Ovary (tissue), 7 donors: ENCODE measurements at regions not wholly inside any gene's neighbourhood (a gene's known extent, or its start where the extent isn't known, plus 50 kb on each side); places are given as distances from the start of the nearest gene placed in this dataset.

Experiments
- DNase-seq, 5 donors: peaks; one replicate each; pipeline ENCODE4 v3.0.0-alpha.2; 2019 to 2020
- H3K27ac ChIP-seq, 2 donors: fragments of 200-600 bp; one replicate each; pipeline versions ENCODE4 v1.5.1 to v1.8.0; 2019 to 2022
- H3K27me3 ChIP-seq: fragments of 200-600 bp; one replicate; pipeline ENCODE4 v1.8.0; 2022
- H3K36me3 ChIP-seq: fragments of 200-600 bp; sonication (generic); one replicate; pipeline ENCODE4 v1.5.1; 2019
- H3K4me1 ChIP-seq: one replicate; pipeline ENCODE4 v1.8.1; 2013; ENCODE audit warnings: mild to moderate bottlenecking, moderate library complexity; ENCODE audit not compliant: insufficient read depth
- H3K4me3 ChIP-seq: fragments of 200-600 bp; sonication (generic); one replicate; pipeline ENCODE4 v1.5.1; 2017
- H3K9me3 ChIP-seq, 2 donors: fragments of 200-600 bp in 1 of 2; sonication (generic) in 1 of 2; one replicate each; pipeline versions ENCODE4 v1.5.1 to v1.8.1; 2013 to 2019; ENCODE audit warnings: mild to moderate bottlenecking in 1 of 2, moderate library complexity in 1 of 2
- EP300 ChIP-seq: sonication (generic); formaldehyde crosslinking; IDR thresholded peaks from one replicate; pipeline ENCODE4 v1.6.1; 2017; ENCODE audit warnings: antibody characterized with exemption
- POLR2A ChIP-seq: fragments of 450-650 bp; IDR thresholded peaks from one replicate; pipeline ENCODE4 v1.6.1; 2017; ENCODE audit warnings: antibody characterized with exemption, mild to moderate bottlenecking, moderate library complexity
- WGBS, 3 donors: extraction: QIAGEN DNeasy Blood & Tissue Kit in 1 of 3; methylation state at CpG; one replicate each; pipeline versions ENCODE4 v1.1.5 to v1.1.7; 2013 to 2017; 5-methylcytosine and 5-hydroxymethylcytosine counted together
- intact Hi-C, 4 donors: fragments of 100-400 bp; cut with DNase I; formaldehyde crosslinking; loops; one replicate each; pipeline versions ENCODE4 v1.11.0 to v1.15.1; 2022 to 2023
- TF ChIP-seq, protein P1 (sequence below), 3 donors: fragments of 450-650 bp in 2 of 3; fragments of 200-600 bp in 1 of 3; IDR thresholded peaks; one replicate each; pipeline versions ENCODE4 v1.5.1 to v1.8.0; 2016 to 2022; ENCODE audit warnings: antibody characterized with exemption in 3 of 3, mild to moderate bottlenecking in 1 of 3
- donor health status: DM: no; HTN: no; CAD: no; lungs with moderate emphysema.
- donor health status: DM: no; HTN: no; CAD: no.
- donor health status: Bipolar disorder and iron deficiency.
- donor health status: DM: no; HTN: no; CAD: no.
- donor health status: DM: yes; HTN: yes; CAD: no.

DNA sequence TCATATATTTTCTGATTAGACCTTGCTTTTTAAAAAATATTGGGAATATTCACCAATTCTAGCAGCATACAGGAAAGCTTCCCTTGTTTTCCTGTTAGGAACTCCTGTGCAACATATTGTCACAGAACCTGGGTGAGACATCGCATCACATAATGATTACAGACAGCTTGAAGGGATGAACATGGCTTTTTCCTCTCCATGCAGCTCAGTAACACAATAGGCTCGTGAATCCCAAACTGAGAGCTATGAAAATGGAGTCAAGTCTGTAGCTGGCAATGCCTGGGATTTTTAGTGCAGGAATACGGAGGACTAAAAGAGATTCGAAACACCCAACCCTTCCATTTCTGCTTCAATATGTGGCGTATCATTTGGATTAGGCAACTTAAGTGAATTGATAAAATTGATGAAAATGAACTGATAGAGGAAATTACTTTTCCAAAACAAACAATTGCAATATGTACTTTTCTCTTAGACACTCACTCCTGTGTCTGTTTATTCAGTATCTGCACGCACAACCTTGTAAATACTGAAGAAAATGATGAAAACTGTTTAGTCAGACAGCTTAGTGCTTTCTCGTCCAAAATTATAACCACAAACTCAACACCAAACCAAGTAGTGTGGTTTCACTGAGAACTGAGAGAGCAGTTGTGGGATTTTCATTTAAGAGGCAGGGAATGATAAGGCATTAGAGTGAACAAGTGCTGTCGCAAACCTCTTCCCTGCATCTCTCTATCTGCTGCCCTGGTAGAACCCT, 250.4 kb downstream of the PTBP2 start:
- H3K4me1 ChIP-seq = no peaks in the 10 kb centered on the region
- TF ChIP-seq, protein P1, sequence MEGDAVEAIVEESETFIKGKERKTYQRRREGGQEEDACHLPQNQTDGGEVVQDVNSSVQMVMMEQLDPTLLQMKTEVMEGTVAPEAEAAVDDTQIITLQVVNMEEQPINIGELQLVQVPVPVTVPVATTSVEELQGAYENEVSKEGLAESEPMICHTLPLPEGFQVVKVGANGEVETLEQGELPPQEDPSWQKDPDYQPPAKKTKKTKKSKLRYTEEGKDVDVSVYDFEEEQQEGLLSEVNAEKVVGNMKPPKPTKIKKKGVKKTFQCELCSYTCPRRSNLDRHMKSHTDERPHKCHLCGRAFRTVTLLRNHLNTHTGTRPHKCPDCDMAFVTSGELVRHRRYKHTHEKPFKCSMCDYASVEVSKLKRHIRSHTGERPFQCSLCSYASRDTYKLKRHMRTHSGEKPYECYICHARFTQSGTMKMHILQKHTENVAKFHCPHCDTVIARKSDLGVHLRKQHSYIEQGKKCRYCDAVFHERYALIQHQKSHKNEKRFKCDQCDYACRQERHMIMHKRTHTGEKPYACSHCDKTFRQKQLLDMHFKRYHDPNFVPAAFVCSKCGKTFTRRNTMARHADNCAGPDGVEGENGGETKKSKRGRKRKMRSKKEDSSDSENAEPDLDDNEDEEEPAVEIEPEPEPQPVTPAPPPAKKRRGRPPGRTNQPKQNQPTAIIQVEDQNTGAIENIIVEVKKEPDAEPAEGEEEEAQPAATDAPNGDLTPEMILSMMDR (IDR thresholded peaks at IDR 0.05) = no peak
- TF ChIP-seq EP300 (no peak), POLR2A (no peak)

DNA sequence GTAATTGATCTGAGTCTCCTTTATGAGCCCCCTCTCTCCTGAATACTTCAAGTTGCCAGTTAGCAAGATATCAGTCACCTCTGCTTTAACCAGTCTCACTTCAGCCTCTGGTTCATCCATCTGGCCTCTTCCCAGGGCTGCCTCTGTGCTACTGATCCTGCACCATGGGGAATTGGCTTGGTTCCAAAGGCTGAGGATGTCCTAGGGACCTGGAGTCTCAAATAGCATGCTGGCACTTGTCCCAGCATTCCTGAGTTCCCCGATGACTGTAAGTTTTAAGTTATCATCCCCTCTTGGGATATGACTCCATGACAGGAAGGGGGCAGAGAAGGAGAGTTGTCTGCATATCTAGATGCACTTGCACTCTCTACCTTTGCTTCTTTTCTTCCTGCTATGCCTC, 252.0 kb downstream of the PTBP2 start:
- no peaks in the 10 kb centered on the region for H3K36me3 ChIP-seq
- intact Hi-C loops = loop anchor here in 1 of 4 donors (5.0 kb wide), 1 partner anchor 1079 kb away; no protein-coding TSS in a partner anchor
- no peaks in the 10 kb centered on the region for H3K9me3 ChIP-seq
- H3K27me3 ChIP-seq = no peaks in the 10 kb centered on the region
- WGBS, 3 donors = 14 to 67% (median 19%) methylated on average over 1 of the region's 1 CpG
- no peak overlapping the region for H3K27ac ChIP-seq
- TF ChIP-seq POLR2A (no peak), EP300 (no peak)
- TF ChIP-seq, protein P1 (IDR thresholded peaks at IDR 0.05) = no peak
- H3K4me3 ChIP-seq = no peak overlapping the region
- DNase-seq = peak in 1 of 5 donors; percentile 15
- no peaks in the 10 kb centered on the region for H3K4me1 ChIP-seq

More for the DNA sequence above, 250.4 kb downstream of the PTBP2 start:
- 83 to 88% (median 84%) methylated on average over 8 of the region's 8 CpGs for WGBS, 3 donors
- DNase-seq = no peak
- no peak overlapping the region for H3K4me3 ChIP-seq
- no peak overlapping the region for H3K27ac ChIP-seq
- H3K27me3 ChIP-seq = no peaks in the 10 kb centered on the region
- no peaks in the 10 kb centered on the region for H3K9me3 ChIP-seq
- intact Hi-C loops = loop anchor here in 1 of 4 donors (5.0 kb wide), 1 partner anchor 1080 kb away; no protein-coding TSS in a partner anchor
- H3K36me3 ChIP-seq = no peaks in the 10 kb centered on the region

DNA sequence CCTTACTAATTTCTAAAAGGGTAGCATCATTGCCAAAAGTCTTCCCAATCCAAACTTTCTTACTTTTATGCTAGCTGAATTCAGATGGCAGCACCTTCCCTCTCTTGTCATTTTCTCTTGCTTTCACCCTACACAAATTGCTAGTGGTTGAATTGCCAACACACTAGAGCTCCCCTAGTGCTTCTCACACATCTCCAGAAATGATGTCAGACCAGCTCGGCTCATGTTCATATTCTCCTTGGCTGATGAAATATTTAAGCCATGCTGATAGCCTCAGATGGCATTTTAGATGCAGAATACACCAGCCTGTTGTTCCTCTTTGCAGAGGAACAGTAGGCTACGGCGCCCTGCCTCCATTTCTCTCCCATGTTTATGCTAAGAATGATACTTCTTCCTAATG, 256.9 kb downstream of the PTBP2 start:
- Histone ChIP-seq H3K9me3 (no peaks in the 10 kb centered on the region), H3K36me3 (no peaks in the 10 kb centered on the region), H3K4me3 (no peak overlapping the region), H3K27ac (no peak overlapping the region), H3K4me1 (no peaks in the 10 kb centered on the region), H3K27me3 (no peaks in the 10 kb centered on the region)
- DNase-seq = no peak
- 86 to 95% (median 88%) methylated on average over 3 of the region's 3 CpGs for WGBS, 3 donors
- intact Hi-C loops = no loop called here
- TF ChIP-seq POLR2A = no peak
- TF ChIP-seq, protein P1 (IDR thresholded peaks at IDR 0.05) = no peak
- no peak for TF ChIP-seq EP300

DNA sequence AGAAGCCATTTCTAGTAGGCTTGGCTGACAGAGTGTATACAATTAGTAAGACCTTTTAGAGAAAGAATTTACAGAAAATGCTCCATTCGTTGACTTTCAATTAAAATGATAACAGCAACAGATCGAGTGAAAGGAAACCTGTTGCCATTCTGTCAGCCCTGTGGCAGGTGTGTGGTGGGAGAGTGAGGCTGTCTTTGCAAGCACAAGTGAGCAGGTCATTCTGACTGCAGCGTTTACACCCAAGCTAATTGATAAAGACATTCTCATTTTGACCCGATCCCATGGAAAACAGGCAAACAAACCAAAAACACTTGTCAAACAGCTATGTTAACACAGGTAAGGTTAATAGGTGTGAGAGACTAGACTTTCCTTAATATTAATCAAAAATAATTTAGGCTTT, 257.3 kb downstream of the PTBP2 start:
- Histone ChIP-seq H3K27me3 (no peaks in the 10 kb centered on the region), H3K4me1 (no peaks in the 10 kb centered on the region), H3K27ac (no peak overlapping the region), H3K9me3 (no peaks in the 10 kb centered on the region), H3K36me3 (no peaks in the 10 kb centered on the region), H3K4me3 (no peak overlapping the region)
- no peak for DNase-seq
- 66 to 75% (median 67%) methylated on average over 4 of the region's 4 CpGs for WGBS, 3 donors
- intact Hi-C loops = no loop called here
- TF ChIP-seq, protein P1 (IDR thresholded peaks at IDR 0.05) = no peak
- TF ChIP-seq EP300 (no peak), POLR2A (no peak)
